Heart right ventricle (tissue), 16 donors: ENCODE measurements at regions not wholly inside any gene's neighbourhood (a gene's known extent, or its start where the extent isn't known, plus 50 kb on each side); places are given as distances from the start of the nearest gene placed in this dataset.

ENCODE experiments used
- ATAC-seq, 8 donors: fragments of 200-7000 bp; cut with Tn5 transposase; one replicate each; pipeline ENCODE4 v1.9.1; 2020; ENCODE audit warnings: mild to moderate bottlenecking in 8 of 8, moderate library complexity in 8 of 8, moderate number of reproducible peaks in 1 of 8
- DNase-seq, 2 donors: peaks; one replicate each; pipeline ENCODE4 v3.0.0-alpha.2; 2020
- H3K27ac ChIP-seq, 10 donors: fragments of 200-600 bp; sonication (generic) in 2 of 10; one replicate each; pipeline versions ENCODE4 v1.5.0 to v1.8.0; 2020 to 2022; ENCODE audit warnings: mild to moderate bottlenecking in 3 of 10
- H3K27me3 ChIP-seq, 7 donors: fragments of 200-600 bp; one replicate each; pipeline ENCODE4 v1.8.0; 2021 to 2022; ENCODE audit warnings: mild to moderate bottlenecking in 2 of 7
- H3K36me3 ChIP-seq, 9 donors: fragments of 200-600 bp; sonication (generic) in 1 of 9; one replicate each; pipeline versions ENCODE4 v1.5.0 to v1.8.0; 2020 to 2022; ENCODE audit warnings: mild to moderate bottlenecking in 2 of 9
- H3K4me1 ChIP-seq, 9 donors: fragments of 200-600 bp; sonication (generic) in 1 of 9; one replicate each; pipeline versions ENCODE4 v1.5.0 to v1.8.0; 2020 to 2022; ENCODE audit warnings: mild to moderate bottlenecking in 4 of 9
- H3K4me3 ChIP-seq, 10 donors: fragments of 200-600 bp; sonication (generic) in 2 of 10; one replicate each; pipeline versions ENCODE4 v1.5.0 to v1.8.0; 2020 to 2022; ENCODE audit warnings: mild to moderate bottlenecking in 7 of 10, moderate library complexity in 2 of 10
- H3K9me3 ChIP-seq, 11 donors: fragments of 200-600 bp in 10 of 11; sonication (generic) in 2 of 11; one replicate each; pipeline versions ENCODE4 v1.5.0 to v1.8.0; 2013 to 2022; ENCODE audit warnings: mild to moderate bottlenecking in 2 of 11, control low read depth in 1 of 11, moderate library complexity in 1 of 11
- WGBS, 2 donors: extraction: QIAGEN DNeasy Blood & Tissue Kit; methylation state at CpG; one replicate each; pipeline ENCODE4 v1.1.7; 2013; ENCODE audit warnings: inconsistent platforms in 1 of 2; 5-methylcytosine and 5-hydroxymethylcytosine counted together
- intact Hi-C, 10 donors: fragments of 100-400 bp; cut with DNase I; formaldehyde crosslinking; loops; one replicate each; pipeline versions ENCODE4 v1.11.1 to v1.14.2; 2022
- TF ChIP-seq, protein P1 (sequence below), 9 donors: fragments of 200-600 bp; sonication (generic) in 2 of 9; IDR thresholded peaks; one replicate each; pipeline versions ENCODE4 v1.5.0 to v1.8.0; 2021 to 2022; ENCODE audit warnings: antibody characterized with exemption in 9 of 9, mild to moderate bottlenecking in 5 of 9, moderate library complexity in 1 of 9
- donor health status: Arrhythmogenic right ventricular cardiomyopathy.
- donor health status: ischemic (EF 13 %, LVEDD 7.1; RV severe dilation, severe dysfunction).
- donor health status: healthy with polysubstance abuse.
- donor health status: DM: no; HTN: yes; CAD: no.
- donor health status: DM: no; HTN: no; CAD: no.
- donor health status: ischemic (EF 25% LVEDD 6.9; RV normal size, moderate dysfunction).
- donor health status: ischemic (EF 25% LVEDD 5.7; RV mildly dilated, moderate dysfunction).
- donor health status: healthy.
- donor health status: DM: yes; HTN: yes; CAD: no.
- donor health status: Ischemic cardiomyopathy.
- donor health status: ischemic (EF 35%, LVEDD 5.7; RV mildly dilated, moderate dysfunction).
- donor health status: nonischemic (EF 11% LVEDD 7.7; RV severe dilation, severe dysfunction).
- donor health status: DM: yes; HTN: yes; CAD: no.
- donor health status: PGD.
- donor health status: ischemic (EF 29% LVEDD 5.4; RV normal size, mild dysfunction).
- donor health status: nonischemic (EF 23%, LVEDD 6.1; RV moderate dilation, normal function).

DNA sequence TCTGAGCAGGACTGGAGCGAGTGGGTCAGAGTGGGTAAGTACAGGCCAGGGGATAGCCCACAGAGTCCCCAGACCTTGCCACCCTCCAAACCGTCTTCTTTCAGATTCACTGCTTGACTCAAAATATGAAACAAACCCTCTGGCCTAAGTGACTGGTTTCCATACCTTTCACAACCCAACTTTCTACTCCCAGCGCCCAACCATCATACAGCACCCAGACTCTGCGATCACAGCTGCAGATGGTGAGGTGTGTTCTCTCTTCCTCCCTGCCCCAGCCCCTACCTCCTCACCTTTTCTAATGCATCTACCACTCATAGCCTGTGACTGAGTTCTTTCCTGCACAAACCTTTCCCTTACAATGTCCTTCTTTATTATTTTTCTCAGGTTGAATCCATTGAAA is 92.0 kb upstream of the CELF2 start:
- ATAC-seq (no peak), DNase-seq (no peak)
- Histone ChIP-seq H3K27ac (no peak overlapping the region), H3K36me3 (no peaks in the 10 kb centered on the region), H3K9me3 (no peaks in the 10 kb centered on the region), H3K4me1 (no peaks in the 10 kb centered on the region), H3K4me3 (no peak overlapping the region), H3K27me3 (no peaks in the 10 kb centered on the region)
- 98% methylated on average over 4 of the region's 4 CpGs for WGBS, 2 donors
- intact Hi-C loops, result no loop called here
- TF ChIP-seq, protein P1, sequence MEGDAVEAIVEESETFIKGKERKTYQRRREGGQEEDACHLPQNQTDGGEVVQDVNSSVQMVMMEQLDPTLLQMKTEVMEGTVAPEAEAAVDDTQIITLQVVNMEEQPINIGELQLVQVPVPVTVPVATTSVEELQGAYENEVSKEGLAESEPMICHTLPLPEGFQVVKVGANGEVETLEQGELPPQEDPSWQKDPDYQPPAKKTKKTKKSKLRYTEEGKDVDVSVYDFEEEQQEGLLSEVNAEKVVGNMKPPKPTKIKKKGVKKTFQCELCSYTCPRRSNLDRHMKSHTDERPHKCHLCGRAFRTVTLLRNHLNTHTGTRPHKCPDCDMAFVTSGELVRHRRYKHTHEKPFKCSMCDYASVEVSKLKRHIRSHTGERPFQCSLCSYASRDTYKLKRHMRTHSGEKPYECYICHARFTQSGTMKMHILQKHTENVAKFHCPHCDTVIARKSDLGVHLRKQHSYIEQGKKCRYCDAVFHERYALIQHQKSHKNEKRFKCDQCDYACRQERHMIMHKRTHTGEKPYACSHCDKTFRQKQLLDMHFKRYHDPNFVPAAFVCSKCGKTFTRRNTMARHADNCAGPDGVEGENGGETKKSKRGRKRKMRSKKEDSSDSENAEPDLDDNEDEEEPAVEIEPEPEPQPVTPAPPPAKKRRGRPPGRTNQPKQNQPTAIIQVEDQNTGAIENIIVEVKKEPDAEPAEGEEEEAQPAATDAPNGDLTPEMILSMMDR (IDR thresholded peaks at IDR 0.05), result no peak

DNA sequence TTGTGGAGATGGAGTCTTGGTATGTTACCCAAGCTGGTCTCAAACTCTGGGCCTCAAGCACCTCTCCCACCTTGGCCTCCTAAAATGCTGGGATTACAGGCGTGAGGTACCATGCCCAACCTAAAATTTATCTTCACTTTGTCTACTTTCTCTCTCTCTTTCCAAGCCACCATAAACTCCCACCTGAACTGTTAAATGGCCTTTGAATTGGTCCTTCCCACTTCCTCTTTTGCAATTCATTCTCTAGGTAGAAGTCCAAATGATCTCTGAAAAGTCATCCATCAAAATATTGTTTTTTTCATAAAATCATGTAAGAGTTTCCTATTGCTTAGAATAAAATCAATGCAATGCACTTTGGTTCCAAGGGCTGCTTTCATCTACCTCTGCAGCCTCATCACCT is 90.1 kb upstream of the CELF2 start:
- no peaks in the 10 kb centered on the region for H3K27me3 ChIP-seq
- H3K36me3 ChIP-seq, result no peaks in the 10 kb centered on the region
- no peak for DNase-seq
- no peaks in the 10 kb centered on the region for H3K4me1 ChIP-seq
- no peak overlapping the region for H3K27ac ChIP-seq
- ATAC-seq, result no peak
- H3K4me3 ChIP-seq, result no peak overlapping the region
- TF ChIP-seq, protein P1 (IDR thresholded peaks at IDR 0.05), result no peak
- intact Hi-C loops, result no loop called here
- WGBS, 2 donors, result 92 to 100% methylated on average over 1 of the region's 1 CpG
- H3K9me3 ChIP-seq, result no peaks in the 10 kb centered on the region

DNA sequence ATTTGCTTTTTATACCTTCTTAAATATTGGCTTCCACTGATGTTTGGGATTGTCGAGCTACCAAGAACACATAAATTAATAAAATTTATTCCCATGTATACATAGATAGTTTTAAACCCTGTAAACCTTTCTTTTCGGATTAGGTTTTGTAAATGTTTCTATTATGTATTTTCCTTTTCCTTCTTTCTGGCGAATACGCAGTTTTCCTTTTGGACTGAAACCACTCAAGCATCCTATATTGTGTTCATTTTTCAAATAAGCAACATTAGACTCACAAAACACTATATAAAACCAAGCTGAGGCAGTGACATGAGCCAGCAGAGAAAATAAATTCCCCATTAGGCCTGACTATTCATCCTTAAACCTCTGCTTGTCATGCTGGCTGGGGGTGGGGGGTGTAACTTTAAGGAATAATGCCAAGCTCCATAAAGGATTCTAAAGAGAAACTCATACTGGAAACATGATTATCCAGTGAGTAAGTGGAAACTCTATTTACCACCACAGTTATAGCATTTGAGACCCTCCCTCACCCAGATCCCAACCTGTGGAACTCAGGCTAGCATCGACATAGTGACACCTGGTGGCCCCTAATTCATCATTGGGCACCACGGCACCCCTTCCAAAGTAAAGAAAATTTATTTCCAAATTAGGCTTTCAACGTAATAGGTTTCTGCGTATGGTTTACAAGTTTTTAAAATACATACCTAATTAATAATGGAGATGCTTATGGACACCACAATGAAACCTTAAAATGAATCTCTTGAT is 86.5 kb upstream of the CELF2 start:
- no peaks in the 10 kb centered on the region for H3K27me3 ChIP-seq
- no peaks in the 10 kb centered on the region for H3K4me1 ChIP-seq
- WGBS, 2 donors, result 93% methylated on average over 8 of the region's 8 CpGs
- no peaks in the 10 kb centered on the region for H3K36me3 ChIP-seq
- ATAC-seq (no peak), DNase-seq (no peak)
- no peaks in the 10 kb centered on the region for H3K9me3 ChIP-seq
- no peak overlapping the region for H3K4me3 ChIP-seq
- intact Hi-C loops, result no loop called here
- H3K27ac ChIP-seq, result no peak overlapping the region
- TF ChIP-seq, protein P1 (IDR thresholded peaks at IDR 0.05), result peak in 5 of 9 donors; percentile 9 to 43 (median 33)

DNA sequence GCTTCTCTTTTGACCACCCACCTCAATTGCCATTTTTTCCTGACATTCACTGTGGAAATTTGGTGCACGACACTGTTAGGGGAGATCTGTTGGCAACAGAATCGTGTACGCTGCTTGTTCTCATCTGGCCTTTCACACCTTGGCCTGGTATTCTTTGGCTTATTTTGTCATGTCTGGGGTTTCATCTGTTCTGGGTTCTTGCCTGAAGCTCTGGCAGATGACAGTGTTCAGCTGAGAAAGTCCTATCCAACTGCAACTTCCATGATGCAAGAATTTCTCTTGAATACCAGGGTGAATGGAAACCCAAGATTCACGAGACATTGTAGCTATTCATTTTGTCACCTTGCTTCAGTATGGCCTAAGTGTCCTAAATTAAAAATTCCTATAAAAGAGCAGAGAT is 82.6 kb upstream of the CELF2 start:
- ATAC-seq (no peak), DNase-seq (no peak)
- Histone ChIP-seq H3K36me3 (no peaks in the 10 kb centered on the region), H3K4me1 (no peaks in the 10 kb centered on the region), H3K9me3 (peaks cover 0 to 3% (median 0%) of the 10 kb centered on the region in 11 donors), H3K27me3 (no peaks in the 10 kb centered on the region), H3K27ac (no peak overlapping the region), H3K4me3 (no peak overlapping the region)
- intact Hi-C loops, result no loop called here
- TF ChIP-seq, protein P1 (IDR thresholded peaks at IDR 0.05), result no peak
- 85 to 93% methylated on average over 4 of the region's 4 CpGs for WGBS, 2 donors
